22Rv1 (cell line): ENCODE measurements at regions not wholly inside any gene's neighbourhood (a gene's known extent, or its start where the extent isn't known, plus 50 kb on each side); places are given as distances from the start of the nearest gene placed in this dataset.

ENCODE experiments used
- H3K27ac ChIP-seq: fragments of 450-650 bp; 2 replicates; pipeline ENCODE4 v1.5.1; 2017
- CTCF ChIP-seq: fragments of 450-650 bp; IDR thresholded peaks from 2 replicates; pipeline ENCODE4 v1.5.1; 2017; ENCODE audit warnings: mild to moderate bottlenecking
- ZFX ChIP-seq: fragments of 450-650 bp; IDR thresholded peaks from 2 replicates; pipeline ENCODE4 v1.6.1; 2017; ENCODE audit warnings: antibody characterized with exemption, borderline replicate concordance

- TF ChIP-seq ZFX (no peak), CTCF (no peak)
Observed at GRCh38 chr6:14326774-14327173, 209.2 kb downstream of the CD83 start.

DNA sequence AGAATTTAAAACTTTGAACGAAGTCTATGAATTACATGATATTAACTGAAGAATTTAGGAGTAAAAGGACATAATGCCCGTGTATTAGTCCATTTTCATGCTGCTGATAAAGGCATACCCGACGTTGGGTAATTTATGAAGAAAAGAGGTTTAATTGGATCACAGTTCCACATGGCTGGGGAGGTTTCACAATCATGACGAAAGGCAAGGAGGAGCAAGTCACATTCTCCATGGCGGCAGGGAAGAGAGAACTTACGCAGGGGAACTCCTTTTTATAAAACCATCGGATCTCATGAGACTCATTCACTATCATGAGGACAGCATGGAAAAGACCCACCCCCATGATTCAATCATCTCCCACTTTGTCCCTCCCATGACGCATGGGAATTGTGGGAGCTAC lies 210.6 kb downstream of the CD83 start:
- H3K27ac ChIP-seq: no peak overlapping the region
- no peak for TF ChIP-seq CTCF
- no peak for TF ChIP-seq ZFX

More at GRCh38 chr6:14326774-14327173, 209.2 kb downstream of the CD83 start:
- no peak overlapping the region for H3K27ac ChIP-seq

DNA sequence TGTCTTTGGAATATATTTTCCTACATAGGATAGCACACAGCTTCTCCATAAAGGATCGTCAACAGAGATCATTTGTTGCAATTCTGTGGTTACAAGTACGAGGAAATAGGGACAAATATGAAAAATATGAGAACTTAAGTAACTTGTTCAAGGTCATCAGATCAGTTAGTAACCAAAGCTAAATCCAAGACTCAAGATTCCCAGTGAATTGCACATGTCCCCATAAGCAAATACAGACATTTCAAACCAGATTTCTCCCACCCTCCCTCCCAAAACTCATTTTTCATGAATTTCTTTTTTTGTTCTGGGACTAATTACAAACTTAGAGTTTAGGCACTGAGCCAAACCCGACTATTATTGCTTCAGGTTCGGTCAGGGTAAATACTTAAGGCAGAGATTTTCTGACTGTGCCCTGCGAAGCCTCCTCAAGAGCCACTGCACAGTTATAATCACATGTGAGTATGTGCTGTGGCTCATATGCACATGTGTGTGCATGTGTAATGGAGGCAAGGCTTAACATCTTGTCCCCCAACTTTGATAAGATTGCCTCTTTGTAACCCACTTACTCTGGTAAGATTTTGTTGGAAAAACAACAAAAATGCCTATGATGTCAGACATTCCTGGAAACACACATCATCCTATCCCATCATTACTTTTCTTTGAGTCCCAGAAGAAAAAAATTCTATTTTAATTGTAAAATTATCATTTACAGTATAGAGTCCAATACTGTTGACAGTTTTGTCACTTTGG lies 216.2 kb downstream of the CD83 start:
- H3K27ac ChIP-seq: no peak overlapping the region
- no peak for TF ChIP-seq ZFX
- TF ChIP-seq CTCF: no peak

GRCh38 chr6:14335071-14335470 lies 217.5 kb downstream of the CD83 start:
- H3K27ac ChIP-seq: no peak overlapping the region
- no peak for TF ChIP-seq ZFX
- no peak for TF ChIP-seq CTCF

DNA sequence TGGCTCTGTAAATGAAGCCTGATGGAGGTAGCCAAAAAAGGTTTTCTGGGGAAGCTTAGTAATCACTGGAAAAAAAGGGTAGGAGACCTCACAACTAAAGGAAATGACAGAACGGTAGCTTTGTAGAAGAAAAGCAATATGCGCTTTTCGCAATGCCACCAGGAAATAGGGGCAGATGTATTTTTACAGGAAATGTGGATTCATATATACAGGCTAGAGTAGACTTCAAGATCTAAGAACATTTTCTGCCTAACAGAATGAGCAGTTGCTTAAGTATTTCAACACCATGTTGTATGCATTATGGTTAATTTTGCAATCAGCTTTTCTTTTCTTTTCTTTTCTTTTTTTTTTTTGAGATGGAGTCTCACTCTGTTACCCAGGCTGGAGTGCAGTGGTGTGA lies 219.6 kb downstream of the CD83 start:
- no peak overlapping the region for H3K27ac ChIP-seq
- TF ChIP-seq ZFX (no peak), CTCF (no peak)

GRCh38 chr6:14339172-14339571 lies 221.6 kb downstream of the CD83 start:
- no peak for TF ChIP-seq CTCF
- no peak for TF ChIP-seq ZFX
- H3K27ac ChIP-seq: no peak overlapping the region

DNA sequence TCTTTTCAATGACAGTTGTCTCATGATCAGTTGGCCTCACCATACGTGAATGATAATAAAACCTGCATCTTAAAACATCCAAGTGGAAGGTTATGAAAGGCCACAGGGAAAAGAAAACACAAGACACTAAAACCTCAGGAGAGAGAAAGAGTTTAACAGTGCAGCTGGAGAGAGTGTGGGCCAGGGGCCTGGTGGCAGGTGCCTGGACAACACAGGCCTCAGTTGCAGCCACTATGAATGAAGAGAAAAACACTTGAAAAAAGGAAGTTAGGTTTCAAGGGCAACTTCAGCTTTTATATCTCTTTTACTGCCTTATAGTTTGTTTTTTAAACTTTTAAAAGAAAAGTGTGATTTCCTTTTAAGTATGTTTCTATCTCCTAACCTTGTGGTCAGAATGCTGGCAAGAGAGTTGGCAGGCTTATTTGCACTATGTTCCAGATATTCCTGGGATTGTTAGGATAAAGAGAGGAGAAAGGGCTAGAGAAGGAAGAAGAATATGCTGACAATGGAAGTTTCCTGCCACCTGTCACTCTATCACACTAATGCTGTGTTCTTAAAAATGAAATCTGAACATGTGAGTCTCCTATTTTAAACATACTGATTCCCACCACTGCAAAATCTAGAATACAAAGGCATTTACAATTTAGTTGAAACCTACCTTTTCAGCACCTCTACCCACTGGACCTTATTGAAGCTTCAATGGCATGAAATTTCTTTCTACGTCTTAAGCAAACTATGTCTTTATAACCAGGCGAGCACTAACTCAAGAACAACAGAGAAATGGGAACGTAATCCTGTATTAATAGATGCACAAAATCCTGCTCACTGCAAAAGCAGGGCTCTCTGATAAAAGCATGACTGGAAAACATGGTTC lies 222.4 kb downstream of the CD83 start:
- TF ChIP-seq CTCF (no peak), ZFX (no peak)
- no peak overlapping the region for H3K27ac ChIP-seq
